NCI-H460 (cell line): ENCODE measurements at regions not wholly inside any gene's neighbourhood (a gene's known extent, or its start where the extent isn't known, plus 50 kb on each side); places are given as distances from the start of the nearest gene placed in this dataset.

Source experiments
- DNase-seq: peaks from one replicate; pipeline ENCODE4 v3.0.0-alpha.2; 2016; ENCODE audit warnings: low read depth; ENCODE audit errors: extremely low read depth

DNA sequence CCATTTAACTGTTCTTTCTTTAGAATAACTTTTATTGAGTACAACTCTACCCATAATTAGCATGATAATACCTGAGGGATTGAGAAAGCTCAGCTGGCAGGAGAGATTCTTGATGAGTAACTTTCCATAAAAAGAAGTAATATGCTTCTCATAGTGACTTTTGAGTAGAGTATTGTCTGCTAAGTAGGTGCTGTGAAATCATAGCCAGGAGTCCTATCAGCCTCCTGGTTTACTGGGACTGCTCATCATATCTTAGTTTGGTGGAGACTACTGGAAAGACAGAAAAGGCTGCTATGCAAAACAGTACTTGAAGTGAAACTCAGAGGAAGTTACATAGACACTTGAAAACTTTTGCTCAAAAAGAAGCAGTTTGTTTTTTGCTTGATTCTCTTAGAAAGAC, 113.3 kb upstream of the ATP2B1 start:
- DNase-seq: no peak

DNA sequence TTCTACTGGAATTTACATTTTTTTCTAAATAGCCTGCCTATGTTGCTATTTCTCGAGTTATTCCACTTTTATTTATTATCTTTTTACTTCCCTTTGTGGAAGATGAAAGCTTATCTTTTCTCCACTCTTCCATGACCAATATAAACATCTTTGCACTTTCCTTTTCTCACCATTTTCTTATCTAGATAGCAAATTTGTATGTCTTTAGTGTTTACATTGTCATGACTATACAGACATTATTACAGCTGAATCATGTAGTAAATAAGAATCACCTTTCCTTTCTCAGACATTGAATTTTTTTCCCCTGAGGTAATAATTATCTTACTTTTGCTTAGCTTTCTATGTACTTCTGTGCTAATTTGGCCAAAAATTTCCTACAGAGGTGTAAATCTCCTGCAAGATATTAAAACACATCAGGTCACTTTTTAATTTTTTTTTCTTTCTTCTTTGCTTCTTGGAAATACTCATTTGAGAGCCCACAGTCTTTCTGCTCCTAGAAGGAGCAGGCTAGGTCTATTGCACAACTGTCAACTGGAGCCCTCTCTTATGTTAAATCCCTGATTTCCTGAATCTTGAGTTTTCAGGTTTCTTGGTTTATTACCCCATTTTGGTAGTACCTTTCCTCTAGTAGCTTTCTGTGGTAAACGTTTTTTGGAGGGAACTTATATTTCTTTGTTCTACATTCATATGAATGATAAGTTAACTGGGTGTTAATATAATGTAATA, 109.0 kb upstream of the ATP2B1 start:
- no peak for DNase-seq

DNA sequence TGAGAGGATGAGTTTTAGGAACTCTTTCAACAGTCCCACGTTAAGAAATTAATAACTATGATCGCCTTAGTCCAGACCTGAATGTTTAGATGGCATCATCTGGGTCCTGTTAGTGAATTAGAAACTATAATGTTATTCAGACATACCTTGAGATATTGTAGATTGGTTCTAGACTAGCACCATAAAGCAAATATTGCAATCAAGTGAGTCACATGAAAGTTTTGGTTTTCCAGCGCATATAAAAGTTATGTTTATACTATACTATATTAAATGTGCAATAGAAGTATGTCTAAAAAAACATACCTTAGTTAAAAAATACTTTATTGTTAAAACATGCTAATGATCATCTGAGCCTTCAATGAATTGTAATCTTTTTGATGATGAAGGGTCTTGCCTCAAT, 106.6 kb upstream of the ATP2B1 start:
- no peak for DNase-seq

DNA sequence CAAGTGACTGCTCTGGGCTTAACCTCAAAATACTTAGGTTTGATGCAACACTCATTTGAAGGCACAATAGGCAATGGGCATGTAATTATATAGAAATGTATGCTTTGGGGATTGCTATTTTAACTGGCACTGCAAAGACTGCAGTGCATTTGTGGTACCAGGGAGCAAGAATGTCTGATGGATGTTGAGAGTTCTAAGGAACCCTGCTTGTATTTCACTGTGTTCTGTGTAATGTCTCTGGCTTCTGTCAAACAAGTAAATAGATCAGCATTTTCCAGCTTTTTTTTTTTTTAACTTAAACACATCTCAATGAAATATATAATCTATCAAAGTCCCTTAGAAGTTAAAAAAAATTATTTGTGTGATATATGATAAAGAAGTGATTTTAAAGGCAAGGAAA, 94.8 kb upstream of the ATP2B1 start:
- no peak for DNase-seq

DNA sequence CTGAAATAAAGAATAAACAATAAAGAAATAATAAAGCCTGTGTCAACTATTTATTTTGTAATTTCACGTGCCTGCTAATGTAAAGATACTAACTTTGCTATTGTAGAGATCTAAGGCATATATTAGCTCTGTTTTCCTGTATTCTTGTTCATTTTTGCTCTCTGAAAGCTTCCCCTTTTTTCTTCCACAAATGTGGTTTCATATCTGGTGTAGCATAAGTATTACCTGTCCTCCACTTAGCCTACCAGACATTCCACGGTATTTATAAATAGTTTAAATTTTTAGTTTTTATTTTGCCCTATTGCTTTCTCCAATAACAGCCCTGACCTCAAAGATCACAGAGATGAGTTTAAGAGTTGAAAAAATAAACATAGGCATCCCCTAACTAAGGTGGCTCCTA, 92.6 kb upstream of the ATP2B1 start:
- DNase-seq: no peak

DNA sequence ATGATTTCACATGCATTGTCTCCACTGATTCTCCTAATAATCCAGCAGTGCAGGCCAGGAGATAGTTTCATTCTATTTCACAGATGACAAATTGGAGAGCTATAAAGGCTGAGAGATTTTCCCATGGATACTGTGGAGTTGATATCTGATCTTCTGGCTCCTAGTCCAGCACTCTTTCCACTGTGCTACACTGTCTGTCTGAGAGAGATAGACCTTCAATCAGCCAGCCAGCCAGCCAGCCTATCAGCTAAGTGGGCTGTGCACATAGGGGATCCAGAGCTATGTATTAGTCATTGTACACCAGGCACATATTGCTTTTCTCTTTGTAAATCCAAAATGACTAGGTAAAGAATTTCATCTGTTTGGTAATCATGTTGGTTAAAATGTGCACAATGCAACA, 91.8 kb upstream of the ATP2B1 start:
- DNase-seq: no peak

DNA sequence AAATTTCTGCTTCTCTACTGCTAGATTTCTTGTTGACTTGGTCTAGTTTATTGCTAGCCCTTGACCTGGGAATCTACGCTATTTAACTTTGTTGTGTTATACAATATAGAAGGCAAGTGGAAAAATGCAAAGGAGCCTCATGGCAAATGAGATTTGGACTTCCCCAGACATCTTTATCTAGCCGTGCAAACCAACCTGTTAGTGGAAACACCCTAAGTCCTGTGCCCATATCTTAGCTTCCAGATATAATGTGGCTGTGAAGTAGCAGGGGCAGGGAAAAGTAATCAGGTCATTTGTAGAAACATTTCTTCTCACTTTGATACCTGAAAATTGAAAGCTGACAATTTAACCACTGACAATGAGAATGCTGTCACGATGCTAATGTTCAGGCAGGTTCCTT, 90.7 kb upstream of the ATP2B1 start:
- no peak for DNase-seq

DNA sequence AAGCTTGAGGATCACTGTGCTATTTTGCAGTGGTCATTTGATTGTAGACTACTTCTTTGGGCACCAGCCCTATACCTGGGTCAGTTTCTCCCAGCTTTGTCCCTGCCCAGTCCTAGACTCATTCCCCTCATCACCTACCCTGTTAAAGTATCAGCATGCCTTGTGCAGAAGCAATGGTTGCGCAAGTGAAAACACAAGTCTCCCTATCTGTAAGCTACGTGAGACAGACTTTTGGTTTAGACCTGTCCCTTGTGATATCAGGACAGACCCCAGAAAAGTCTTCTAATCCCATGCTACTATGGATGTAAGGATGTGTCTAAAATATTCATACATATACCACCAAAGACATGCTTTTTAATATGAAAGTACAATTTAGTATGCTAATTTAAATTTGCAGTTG, 88.8 kb upstream of the ATP2B1 start:
- no peak for DNase-seq

DNA sequence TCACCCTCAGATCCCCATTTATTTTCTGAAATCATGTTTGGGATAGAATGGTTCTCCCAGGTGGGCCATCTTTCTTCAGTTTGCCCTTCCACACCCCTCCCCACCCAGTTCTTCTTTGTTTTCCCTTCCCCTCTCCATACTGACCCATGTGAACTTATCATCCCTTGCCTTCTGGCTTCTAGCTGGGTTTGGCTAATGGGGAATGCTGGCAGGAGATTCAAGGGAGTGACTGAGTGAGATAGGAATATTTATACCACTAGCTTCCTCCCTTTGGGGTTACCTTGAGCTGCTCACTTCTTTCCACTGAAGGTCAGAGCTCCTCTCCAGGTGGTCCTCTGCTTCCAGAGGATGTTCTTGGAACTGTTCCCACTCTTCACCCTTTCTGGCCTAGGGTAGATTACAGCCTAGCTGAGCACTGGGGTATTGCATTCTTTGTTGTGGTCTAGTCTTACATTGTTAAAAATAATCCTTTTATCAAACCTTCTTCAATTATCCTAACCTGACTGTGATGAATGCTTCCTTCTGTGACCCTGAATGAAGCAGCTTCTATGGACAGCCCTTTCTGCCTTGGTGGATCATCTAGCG, 88.3 kb upstream of the ATP2B1 start:
- no peak for DNase-seq

DNA sequence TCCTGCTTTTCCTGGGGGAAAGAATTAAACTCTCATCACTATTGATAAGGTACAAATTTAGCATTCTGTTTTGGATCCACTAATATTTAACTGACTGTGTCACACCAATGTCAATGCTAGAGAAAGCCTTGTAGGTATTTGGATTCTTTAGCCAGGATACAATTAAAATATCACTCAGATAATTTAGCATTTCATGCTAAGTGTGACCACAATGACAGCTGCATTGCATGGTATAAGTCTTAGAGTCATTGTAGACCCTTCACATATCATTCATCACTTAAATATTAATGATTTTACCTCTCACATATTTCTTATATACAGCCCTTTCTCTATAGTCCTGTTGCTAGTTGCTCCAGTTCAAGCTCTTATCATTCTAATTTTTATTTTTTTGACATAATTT, 85.3 kb upstream of the ATP2B1 start:
- no peak for DNase-seq

DNA sequence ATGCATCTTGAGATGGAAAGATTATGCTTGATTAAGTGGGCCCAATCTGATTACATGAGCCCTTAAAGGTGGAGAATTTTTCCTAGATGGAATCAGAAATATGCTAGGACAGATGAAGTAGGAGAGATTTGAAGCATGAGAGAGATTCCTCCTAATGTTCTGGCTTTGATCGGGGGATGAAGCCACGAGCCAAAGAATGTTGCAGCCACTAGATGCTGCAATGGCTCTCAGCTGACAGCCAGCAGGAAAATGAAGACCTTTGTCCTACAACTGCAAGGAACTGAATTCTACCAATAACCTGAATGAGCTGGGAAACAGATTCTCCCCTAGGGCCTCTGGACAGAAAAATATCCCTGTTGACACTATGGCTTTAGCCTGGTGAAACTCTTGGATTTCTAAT, 82.6 kb upstream of the ATP2B1 start:
- DNase-seq: no peak

DNA sequence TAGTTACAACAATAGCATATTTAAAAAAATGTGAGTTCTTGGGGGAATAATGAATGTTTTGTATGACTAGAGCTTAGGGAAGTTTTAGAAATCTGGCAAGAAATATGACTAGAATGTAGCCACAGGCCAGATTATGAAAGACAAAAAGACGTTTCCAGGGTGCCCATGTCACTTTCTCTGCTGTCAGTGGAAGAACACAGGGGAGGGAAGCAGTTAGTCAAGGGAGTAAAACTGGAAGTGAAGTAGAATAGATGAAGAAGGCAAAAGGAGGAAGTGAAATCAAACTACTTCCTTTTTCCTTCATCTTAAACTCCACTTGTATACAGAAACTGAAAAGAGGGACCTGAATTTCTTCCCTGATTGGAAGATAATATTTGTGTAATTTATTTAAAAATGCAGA, 81.2 kb upstream of the ATP2B1 start:
- no peak for DNase-seq

DNA sequence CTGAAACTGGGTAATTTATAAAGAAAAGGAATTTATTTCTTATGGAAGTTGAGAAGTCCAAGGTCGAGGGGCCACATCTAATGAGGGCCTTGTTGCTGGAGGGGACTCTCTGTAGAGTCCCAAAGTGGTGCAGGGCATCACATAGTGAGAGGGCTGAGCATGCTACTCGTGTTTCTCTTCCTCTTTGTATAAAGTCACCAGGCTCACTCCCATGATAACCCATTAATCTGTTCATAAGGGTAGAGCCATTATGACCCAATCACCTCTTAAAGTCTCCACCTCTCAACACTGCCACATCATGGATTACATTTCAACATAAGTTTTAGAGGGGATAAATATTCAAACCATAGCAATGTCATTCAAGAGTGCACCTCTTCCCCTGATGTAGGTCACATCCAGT, 79.1 kb upstream of the ATP2B1 start:
- no peak for DNase-seq

DNA sequence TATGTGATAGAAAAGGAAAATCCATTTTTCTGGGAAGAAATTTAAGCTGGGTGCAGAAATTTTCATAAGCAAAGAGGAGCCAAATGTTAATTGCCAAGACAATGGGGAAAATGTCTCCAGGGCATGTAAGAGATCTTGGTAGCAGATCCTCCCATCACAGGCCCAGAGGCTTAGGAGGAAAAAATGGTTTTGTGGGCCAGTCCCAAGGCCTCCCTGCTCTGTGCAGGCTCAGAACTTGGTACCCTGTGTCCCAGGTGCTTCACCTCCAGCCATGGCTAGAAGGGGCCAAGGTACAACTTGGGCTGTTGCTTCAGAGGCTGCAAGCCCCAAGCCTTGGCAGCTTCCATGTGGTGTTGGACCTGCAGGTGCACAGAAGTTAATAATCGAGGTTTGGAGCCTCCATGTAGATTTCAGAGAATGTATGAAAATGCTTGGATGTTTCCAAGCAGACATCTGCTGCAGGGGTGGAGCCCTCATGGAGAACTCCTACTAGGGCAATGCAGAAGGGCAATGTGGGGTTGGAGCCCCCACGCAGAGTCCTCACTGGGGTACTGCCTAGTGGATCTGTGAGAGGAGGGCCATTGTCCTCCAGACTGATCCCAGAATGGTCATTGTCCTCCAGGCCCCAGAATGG, 77.7 kb upstream of the ATP2B1 start:
- DNase-seq: no peak

DNA sequence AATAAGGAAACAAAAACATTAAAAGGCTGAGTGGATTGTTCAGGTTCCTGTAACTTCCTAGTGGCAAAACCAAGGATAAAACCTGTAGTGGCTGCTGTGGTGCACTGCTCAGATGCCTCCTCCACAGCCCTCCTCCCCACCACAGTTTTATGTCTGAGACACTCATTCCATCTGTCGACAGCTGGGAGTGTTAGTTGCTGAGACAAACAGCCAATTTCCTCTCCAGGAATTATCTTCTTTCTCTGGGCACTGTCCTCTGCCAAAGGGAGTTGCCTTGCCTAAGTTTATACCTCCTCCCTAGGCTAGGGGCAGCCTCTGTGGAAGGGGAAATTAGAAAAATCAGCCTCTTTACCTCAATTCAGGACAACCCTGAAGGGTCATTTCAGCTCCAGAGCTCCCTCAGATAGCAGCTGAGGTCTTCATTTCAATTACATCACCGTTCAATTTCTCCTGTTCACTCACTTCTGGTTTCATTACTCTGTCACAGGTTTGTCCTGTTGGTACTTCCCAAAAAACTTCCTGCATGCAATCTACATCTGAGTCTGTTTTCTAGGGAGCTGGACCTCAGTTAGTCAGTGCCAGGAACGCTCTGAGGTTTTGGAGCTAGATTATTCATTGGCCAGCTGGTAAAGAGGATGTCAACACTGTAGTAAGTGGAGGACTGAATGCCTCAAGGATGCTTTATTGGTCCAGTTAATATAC, 74.9 kb upstream of the ATP2B1 start:
- DNase-seq: no peak

DNA sequence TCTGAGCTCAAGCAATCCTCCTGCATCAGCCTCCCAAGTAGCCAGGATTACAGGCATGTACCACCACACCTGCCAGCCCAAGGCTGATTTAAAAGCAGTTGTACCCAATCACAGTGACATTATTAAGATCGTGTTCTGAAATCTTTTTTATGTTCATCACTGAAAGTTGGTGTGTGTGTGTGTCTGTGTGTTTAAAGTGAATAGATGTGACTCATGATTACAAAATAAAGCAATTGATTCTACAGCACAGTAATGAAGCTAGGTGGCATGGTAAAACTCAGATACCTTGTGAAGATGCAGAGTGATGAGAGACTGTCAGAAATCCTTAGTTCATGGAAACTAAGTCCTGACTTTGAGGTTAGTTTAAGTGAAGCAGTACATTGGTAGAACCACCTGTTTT, 74.2 kb upstream of the ATP2B1 start:
- no peak for DNase-seq

DNA sequence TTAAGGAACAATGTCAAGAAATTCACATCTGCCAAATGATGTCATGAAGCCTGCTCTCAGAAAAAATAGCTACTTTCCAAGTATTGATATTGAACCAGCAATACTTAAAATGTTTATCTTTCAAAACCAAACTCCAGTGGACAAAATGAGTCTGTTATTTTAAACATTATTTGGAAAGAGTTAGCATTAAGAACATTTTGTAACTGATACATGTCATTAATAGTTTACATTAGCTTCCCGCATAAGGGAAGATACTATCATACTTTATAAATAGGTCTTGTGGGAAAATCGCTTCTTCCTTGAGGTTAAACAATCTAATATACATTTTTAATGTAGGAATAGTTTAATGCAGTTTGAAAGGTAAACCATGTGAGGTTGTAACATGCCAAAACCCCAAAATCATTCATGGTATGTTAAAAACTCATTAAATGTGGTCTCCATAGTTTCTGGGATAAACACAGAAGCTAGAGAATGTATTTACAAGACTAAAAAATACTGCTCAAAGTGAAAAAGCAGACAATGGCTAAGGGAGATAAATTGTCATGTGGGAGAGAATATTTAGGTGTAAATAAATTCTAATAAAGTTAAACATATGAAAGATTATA, 73.4 kb upstream of the ATP2B1 start:
- DNase-seq: no peak

DNA sequence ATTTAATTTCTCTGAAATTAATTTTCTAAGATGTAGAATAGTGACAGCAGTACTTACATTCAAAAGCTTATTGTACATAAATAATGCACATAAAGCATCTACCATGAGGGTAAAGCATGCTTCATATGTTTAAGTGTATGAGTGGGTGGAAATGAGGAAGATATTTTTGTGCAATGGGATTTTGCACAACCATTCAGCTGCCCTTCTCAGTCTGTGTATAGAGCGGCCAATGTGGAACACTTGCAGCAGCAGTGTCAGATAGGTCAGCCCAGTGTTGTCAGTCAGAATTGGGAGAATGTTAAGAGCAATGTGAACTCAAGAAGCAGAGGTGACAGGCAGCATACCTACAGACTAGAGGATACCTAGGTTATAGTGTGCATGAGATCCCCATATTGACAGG, 72.5 kb upstream of the ATP2B1 start:
- DNase-seq: no peak

DNA sequence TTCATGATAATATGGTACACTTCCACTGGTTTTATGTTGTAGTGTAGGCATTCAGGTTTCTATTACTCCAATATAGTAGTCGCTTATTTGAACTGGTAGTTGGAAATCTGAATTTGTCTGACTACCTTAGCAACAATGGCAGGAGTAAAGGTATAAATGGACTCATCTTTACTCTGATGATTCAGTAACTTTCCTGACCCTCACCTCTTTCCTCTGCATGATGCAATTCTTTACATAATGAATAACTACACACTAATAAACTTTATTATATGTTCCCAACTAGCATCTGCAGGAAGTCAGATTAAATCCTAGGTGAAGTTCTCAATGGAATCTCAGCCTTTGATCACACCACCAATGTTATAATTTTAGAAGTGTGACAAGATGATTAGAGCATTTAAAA, 70.5 kb upstream of the ATP2B1 start:
- DNase-seq: no peak

DNA sequence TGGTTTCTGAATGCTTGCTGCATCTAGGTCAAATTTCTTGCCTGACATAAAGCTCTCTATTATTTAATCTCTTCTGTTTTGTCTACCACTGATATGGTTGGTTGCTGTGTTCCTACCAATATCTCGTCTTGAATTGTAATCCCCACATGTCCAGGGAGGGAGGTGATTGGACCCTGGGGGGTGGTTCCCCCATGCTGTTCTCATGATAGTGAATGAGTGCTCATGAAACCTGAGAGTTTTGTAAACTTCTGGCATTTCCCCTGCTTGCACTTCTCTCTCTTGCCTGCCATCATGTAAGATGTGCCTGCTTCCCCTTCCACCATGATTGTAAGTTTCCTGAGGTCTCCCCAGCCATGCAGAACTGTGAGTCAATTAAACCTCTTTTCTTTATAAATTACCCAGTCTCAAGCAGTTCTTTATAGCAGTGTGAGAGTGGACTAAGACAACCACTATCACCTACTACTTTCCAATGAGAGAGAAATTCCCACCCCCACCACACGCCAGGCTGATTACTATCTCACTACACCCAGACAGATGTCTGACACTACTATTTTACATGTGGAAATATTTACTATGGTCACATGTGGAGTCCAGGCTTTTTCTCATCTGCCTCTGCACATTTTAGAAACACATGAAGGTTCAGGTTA, 69.2 kb upstream of the ATP2B1 start:
- no peak for DNase-seq

DNA sequence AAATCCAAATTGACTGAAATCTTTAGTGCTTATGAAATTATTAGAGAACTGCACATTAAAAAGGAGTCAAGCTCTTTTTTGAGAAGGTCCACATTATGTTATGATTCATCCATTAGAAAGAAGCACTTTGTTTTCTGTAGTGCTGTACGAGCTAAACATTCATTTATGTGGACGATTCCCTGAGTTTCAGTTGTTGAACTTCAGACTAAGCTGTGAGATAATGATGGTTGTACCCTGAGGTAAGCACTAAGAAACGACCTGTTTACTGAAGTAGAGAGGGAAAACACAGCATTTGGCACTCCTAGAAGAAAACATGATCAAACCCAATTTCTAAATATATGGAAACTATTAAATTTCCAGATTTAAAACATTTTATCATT, 67.3 kb upstream of the ATP2B1 start:
- DNase-seq: no peak
